GM18519 (cell line): ENCODE measurements at regions not wholly inside any gene's neighbourhood (a gene's known extent, or its start where the extent isn't known, plus 50 kb on each side); places are given as distances from the start of the nearest gene placed in this dataset.

Experiments used
- ATAC-seq: cut with Tn5 transposase; IDR thresholded peaks from one replicate; pipeline ENCODE4 v1.9.1; 2021; ENCODE audit warnings: mild to moderate bottlenecking, moderate library complexity; ENCODE audit not compliant: unreplicated experiment, low FRiP score

- no peak for ATAC-seq
Measured at GRCh38 chr13:74361274-74361673, 227.1 kb upstream of the KLF12 start.

DNA sequence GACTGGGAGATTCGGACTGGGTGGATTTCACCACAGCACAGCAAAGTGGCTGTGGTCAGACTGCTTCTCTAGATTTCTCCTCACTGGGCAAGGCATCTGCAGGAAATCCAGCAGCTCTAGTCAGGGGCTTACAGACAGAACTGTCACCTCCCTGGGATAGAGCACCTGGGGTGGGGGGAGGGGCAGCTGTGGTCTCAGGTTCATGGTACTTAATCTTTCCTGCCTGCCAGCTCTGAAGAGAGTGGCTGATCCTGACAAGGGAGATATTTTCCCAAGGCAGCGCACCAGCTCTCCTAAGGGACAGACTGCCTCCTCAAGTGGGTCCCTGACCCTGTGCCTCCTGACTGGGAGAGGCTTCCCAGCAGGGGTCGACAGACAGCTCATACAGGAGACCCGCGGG lies 212.8 kb upstream of the KLF12 start:
- ATAC-seq: no peak

DNA sequence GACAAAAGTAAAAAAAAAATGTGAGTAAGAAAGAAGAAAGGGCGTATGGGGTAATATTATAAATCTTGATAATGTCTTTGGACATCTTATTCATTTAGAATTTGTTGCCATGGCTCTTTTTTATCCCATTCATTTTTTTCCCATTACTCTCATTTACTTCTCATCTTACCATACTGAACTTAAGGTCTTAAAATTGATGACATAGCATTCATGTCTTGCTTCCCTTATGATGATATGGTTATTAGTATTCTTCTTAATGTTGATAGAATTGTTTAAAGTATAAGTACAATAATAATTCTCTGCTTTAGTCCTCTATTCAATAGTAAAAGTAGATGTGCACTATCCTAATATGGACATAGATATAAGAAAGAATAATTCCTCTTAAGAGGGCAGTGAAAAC lies 204.1 kb upstream of the KLF12 start:
- no peak for ATAC-seq

- no peak for ATAC-seq
Measured at GRCh38 chr13:74336546-74336945, 202.3 kb upstream of the KLF12 start.

DNA sequence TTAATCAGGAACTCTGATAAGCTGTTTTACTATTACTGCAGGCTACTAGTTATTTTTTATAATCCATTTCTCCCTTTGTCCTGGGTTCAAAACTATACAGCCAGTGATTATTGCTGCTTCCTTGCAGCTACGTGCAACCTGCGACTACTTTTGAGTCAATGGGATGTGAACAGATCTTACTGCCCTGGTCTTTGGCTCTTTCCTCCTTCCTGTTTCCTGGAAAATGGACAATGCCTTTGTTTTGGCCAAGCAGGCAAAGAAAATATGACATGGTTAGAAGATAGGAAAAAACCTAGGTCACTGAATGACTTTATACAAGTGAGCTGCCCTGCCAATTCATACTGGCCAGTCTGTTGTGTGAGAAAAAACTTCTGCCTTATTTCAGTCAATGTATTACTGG lies 201.2 kb upstream of the KLF12 start:
- ATAC-seq: no peak

- ATAC-seq: no peak
Measured at GRCh38 chr13:74329962-74330361, 195.8 kb upstream of the KLF12 start.

GRCh38 chr13:74325106-74325505 lies 190.9 kb upstream of the KLF12 start:
- no peak for ATAC-seq

- no peak for ATAC-seq
Measured at GRCh38 chr13:74324338-74324737, 190.1 kb upstream of the KLF12 start.

- ATAC-seq: no peak
Measured at GRCh38 chr13:74322562-74322961, 188.4 kb upstream of the KLF12 start.

DNA sequence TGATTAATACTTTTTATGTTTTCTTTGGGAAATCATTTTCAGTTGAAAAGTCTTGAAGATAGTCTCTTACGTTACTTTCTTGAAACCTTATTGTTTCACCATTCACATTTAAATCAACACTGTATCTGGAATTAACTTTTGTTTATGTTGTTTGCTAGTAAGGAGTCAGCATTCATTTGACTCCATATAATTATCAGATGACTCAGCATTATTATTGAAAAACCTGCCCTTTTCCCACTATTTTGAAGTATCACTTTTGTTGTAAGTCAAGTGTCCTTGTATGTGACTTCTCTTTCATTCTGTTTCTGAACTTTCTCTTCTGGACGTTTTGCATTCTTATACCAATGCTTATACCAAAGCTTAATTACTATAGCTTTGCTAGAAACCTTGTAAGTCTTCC lies 186.1 kb upstream of the KLF12 start:
- no peak for ATAC-seq

DNA sequence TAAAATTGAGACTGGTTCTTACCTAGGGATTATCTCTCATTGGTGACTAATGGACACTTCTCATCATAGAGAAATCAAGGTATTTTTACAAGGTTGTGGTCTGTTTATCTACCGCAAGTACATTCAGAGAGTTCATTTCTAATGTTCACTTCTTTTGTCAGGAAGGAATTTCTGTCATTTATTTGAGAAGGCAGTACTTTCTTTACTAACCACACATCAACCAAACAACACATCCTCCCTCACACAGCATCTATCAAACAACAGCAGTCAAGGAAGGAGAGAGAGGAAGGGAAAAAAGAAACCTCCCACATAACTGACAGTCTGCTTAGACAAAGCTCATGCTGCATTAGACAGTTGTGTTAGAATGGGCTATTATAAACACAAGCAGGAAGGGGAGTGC lies 182.3 kb upstream of the KLF12 start:
- ATAC-seq: no peak

DNA sequence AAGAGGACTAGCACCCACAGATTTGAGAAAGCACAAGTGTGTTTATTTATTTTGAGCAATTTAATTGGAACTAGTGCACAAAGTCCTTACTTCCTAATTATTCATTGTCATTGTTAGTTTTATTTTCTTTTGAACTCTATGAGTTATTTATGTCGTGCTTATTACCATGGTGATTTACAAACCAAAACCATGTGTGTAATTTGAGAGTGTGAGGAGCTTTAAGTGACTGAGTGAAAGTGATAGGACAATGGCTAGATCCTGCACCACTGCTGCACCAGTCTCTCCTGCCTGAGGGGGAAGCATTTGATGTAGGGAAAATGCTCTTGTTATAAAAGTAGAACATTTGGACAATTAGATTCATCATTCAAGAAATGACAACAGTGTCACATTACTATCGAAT lies 172.3 kb upstream of the KLF12 start:
- ATAC-seq: no peak

DNA sequence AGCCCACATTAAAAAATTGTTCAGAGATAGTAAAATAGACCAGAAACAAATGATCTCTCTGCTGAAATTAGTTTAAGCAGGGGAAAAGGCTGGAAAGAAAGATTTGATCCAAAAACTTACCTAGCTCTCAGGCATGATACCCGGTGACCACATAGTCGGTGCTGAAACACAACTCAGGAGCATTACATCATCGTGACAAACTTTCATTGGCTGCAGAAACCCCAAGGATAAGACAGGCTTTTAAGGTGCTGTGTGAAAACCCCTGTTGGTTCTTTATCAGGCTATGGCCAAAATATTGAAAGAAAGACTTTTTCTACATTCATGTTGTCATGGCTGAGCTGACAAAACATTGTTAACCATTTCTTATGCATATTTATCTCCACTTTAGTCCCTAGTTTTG lies 171.7 kb upstream of the KLF12 start:
- ATAC-seq: no peak

GRCh38 chr13:74301258-74301935 lies 167.2 kb upstream of the KLF12 start:
- ATAC-seq: no peak

- ATAC-seq: no peak
Measured at GRCh38 chr13:74300162-74300561, 166.0 kb upstream of the KLF12 start.

- ATAC-seq: no peak
Measured at GRCh38 chr13:74299721-74300120, 165.5 kb upstream of the KLF12 start.

DNA sequence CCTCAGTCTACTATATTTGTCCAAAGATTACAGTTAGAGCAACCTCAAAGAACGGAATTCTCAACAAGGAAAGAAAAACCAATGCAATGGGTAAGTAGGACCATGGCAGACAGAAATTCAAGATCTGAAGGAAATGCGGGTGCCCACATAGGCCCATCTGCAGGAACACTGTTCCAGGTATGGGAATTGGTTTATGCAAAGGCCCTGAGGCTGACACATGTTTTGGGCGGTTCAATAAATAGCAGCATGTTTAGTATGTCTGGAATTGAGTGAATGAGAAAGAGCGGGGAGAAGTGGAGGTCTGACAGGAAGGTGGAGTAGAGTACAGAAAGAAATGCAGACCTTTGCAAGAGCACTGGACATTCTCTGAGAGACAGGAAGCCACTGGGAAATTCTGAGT lies 164.7 kb upstream of the KLF12 start:
- no peak for ATAC-seq

- ATAC-seq: peak; percentile 93
Measured at GRCh38 chr13:74289861-74290773, 155.9 kb upstream of the KLF12 start.

DNA sequence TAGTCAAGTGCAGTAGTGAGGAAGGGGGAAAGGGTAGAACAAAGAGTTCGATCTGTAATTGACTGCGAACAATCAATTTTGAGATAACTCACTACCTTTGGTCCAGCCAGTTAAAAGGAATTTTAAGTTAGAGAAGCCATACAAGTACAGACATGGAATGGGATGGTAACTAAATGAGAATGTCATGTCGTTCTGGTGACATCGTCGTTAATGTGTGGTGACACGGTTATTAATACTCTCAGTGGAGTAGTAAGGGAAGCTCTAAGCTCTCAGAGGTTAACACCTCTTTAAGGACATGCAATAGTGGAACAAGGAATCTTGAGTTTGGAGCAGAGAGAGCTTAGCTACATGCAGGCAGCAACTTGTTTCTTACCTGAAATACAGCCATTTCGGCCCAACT lies 154.9 kb upstream of the KLF12 start:
- no peak for ATAC-seq

GRCh38 chr13:74288361-74288911 lies 154.2 kb upstream of the KLF12 start:
- ATAC-seq: no peak

DNA sequence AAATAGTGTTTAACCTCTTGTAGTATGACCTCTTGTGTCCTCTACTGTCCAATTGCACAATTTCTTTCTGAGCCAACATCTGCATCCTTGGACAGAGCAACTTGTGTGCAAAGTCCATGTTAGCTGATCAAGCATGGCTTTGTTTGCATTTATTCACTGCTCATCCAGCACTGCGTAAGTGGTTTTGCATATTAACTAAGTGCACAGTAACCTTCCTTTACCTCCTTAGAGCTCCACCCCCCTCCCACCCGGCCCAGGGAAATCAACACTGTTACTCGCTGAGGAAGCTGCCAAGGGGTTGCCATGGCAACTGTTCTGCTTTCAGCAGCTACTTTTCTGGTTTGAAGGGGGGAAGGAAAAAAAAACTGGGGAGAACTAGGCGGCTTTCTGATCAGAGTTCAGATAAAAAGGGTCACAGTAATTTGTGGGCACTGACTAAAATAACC lies 153.5 kb upstream of the KLF12 start:
- ATAC-seq: no peak
